HEK293T (cell line): ENCODE measurements at regions not wholly inside any gene's neighbourhood (a gene's known extent, or its start where the extent isn't known, plus 50 kb on each side); places are given as distances from the start of the nearest gene placed in this dataset.

Experiments
- ARNT ChIP-seq: fragments of 450-650 bp; IDR thresholded peaks from 2 replicates; pipeline ENCODE4 v1.6.1; 2017; ENCODE audit warnings: mild to moderate bottlenecking
- BHLHE40 ChIP-seq: fragments of 450-650 bp; IDR thresholded peaks from 2 replicates; pipeline ENCODE4 v1.6.1; 2016; ENCODE audit warnings: mild to moderate bottlenecking, moderate library complexity, borderline replicate concordance
- CTBP1 ChIP-seq: fragments of 450-650 bp; IDR thresholded peaks from 2 replicates; pipeline ENCODE4 v1.6.1; 2016; ENCODE audit warnings: borderline replicate concordance
- ELF4 ChIP-seq: fragments of 450-650 bp; IDR thresholded peaks from 2 replicates; pipeline ENCODE4 v1.6.1; 2017; ENCODE audit warnings: antibody characterized with exemption
- FOXK2 ChIP-seq: fragments of 450-650 bp; IDR thresholded peaks from 2 replicates; pipeline ENCODE4 v1.6.1; 2016; ENCODE audit warnings: mild to moderate bottlenecking
- FOXM1 ChIP-seq: fragments of 450-650 bp; IDR thresholded peaks from 2 replicates; pipeline ENCODE4 v1.6.1; 2017; ENCODE audit warnings: mild to moderate bottlenecking, borderline replicate concordance
- LEF1 ChIP-seq: fragments of 450-650 bp; IDR thresholded peaks from 2 replicates; pipeline ENCODE4 v1.6.1; 2017; ENCODE audit warnings: mild to moderate bottlenecking, borderline replicate concordance
- SP1 ChIP-seq: fragments of 450-650 bp; IDR thresholded peaks from 2 replicates; pipeline ENCODE4 v1.6.1; 2017
- SUZ12 ChIP-seq: fragments of 450-650 bp; IDR thresholded peaks from 2 replicates; pipeline ENCODE4 v1.6.1; 2016; ENCODE audit warnings: mild to moderate bottlenecking

DNA sequence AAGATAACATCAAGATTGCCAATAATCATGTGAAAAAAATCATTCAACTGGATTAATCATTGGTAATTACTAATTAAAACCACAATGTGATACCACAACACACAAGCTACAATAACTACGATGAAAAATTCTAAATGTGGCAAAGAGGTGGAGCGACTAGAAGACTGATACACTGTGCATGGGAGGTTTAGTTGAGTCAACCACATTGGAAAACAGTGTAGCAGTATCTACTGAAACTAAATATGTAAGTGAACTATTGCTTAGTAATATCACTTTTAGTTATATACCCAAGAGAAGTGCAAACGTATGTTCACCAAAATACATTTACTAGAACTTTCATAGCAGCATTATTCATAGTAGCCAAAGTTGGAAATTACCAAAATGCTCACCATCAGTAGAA lies 359.9 kb downstream of the ETS1 start:
- no peak for TF ChIP-seq SUZ12
- no peak for TF ChIP-seq LEF1
- TF ChIP-seq FOXK2 = no peak
- TF ChIP-seq ELF4 = no peak
- no peak for TF ChIP-seq FOXM1
- no peak for TF ChIP-seq ARNT
- TF ChIP-seq BHLHE40 = no peak
- TF ChIP-seq CTBP1 = no peak
- no peak for TF ChIP-seq SP1
